ENCODE measurements at regions not wholly inside any gene's neighbourhood (a gene's known extent, or its start where the extent isn't known, plus 50 kb on each side); places are given as distances from the start of the nearest gene placed in this dataset.

DNA sequence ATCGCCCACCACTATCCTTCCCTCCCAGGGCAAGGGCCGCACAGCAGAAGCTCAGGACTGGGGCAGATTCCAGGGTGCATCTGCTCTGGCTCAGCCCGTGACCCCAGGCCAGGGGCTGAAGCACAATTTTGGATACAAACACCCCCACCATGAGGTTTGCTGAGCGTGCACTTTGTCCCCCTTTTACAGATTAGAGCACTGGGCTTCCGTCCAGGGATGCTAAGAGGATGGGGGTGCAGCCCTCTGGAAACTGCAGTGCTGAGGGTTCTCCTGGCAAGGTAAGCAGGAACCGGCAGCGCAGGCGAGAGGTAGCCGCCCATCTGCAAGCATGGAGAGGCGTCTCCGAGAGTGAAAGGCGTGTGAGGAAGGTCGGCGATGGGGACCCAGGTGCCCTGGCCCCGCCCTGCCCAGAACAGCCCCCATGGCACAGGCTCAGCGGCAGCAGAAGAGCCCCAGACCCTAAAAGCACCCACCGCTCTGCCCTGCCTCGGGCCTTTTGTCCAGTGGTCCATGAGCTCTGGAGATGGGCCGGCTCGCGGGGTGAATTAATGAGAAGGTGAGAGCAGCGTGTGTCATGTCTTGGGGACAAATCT is 54.5 kb upstream of the OLFM1 start:
- no peak for TF ChIP-seq SUZ12 (IDR thresholded peaks at IDR 0.05; ENCODE audit: unreplicated experiment)
- TF ChIP-seq NRF1 (conservative IDR thresholded peaks at IDR 0.05; ENCODE audit: low read depth, low read length): no peak
- no peak for TF ChIP-seq MYC (IDR thresholded peaks at IDR 0.05; ENCODE audit: insufficient read depth, insufficient read length, insufficient replicate concordance, low read length, severe bottlenecking)
- no peak for TF ChIP-seq NR2F1 (conservative IDR thresholded peaks at IDR 0.05)
- TF ChIP-seq, protein P1, sequence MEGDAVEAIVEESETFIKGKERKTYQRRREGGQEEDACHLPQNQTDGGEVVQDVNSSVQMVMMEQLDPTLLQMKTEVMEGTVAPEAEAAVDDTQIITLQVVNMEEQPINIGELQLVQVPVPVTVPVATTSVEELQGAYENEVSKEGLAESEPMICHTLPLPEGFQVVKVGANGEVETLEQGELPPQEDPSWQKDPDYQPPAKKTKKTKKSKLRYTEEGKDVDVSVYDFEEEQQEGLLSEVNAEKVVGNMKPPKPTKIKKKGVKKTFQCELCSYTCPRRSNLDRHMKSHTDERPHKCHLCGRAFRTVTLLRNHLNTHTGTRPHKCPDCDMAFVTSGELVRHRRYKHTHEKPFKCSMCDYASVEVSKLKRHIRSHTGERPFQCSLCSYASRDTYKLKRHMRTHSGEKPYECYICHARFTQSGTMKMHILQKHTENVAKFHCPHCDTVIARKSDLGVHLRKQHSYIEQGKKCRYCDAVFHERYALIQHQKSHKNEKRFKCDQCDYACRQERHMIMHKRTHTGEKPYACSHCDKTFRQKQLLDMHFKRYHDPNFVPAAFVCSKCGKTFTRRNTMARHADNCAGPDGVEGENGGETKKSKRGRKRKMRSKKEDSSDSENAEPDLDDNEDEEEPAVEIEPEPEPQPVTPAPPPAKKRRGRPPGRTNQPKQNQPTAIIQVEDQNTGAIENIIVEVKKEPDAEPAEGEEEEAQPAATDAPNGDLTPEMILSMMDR (IDR thresholded peaks at IDR 0.05 in 2 of 3, conservative IDR thresholded peaks at IDR 0.05 in 1 of 3; ENCODE audit: control insufficient read depth in 2 of 3, extremely low read depth in 1 of 3, insufficient read depth in 1 of 3, low read depth in 3 of 3, low read length in 3 of 3): no peak
- TF ChIP-seq, protein P2, sequence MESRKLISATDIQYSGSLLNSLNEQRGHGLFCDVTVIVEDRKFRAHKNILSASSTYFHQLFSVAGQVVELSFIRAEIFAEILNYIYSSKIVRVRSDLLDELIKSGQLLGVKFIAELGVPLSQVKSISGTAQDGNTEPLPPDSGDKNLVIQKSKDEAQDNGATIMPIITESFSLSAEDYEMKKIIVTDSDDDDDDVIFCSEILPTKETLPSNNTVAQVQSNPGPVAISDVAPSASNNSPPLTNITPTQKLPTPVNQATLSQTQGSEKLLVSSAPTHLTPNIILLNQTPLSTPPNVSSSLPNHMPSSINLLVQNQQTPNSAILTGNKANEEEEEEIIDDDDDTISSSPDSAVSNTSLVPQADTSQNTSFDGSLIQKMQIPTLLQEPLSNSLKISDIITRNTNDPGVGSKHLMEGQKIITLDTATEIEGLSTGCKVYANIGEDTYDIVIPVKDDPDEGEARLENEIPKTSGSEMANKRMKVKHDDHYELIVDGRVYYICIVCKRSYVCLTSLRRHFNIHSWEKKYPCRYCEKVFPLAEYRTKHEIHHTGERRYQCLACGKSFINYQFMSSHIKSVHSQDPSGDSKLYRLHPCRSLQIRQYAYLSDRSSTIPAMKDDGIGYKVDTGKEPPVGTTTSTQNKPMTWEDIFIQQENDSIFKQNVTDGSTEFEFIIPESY (IDR thresholded peaks at IDR 0.05): no peak
- no peak for TF ChIP-seq RFX5 (IDR thresholded peaks at IDR 0.05; ENCODE audit: low read depth, low read length)
